GM12865 (cell line): ENCODE measurements at regions not wholly inside any gene's neighbourhood (a gene's known extent, or its start where the extent isn't known, plus 50 kb on each side); places are given as distances from the start of the nearest gene placed in this dataset.
"Not testable (repeated sequence)": the region's sequence is repeated elsewhere in the genome, so short reads cannot be mapped to it uniquely, and the experiment has no call there.

Source experiments
- DNase-seq: peaks from one replicate; pipeline ENCODE4 v3.0.0; 2010; ENCODE audit warnings: low read depth
- H3K4me3 ChIP-seq: 2 replicates; pipeline ENCODE4 v1.5.1; 2011; ENCODE audit warnings: mild to moderate bottlenecking, low read depth, low read length, control low read depth
- TF ChIP-seq, protein P1 (sequence below): IDR thresholded peaks from 2 replicates; pipeline ENCODE4 v1.5.1; 2011; ENCODE audit warnings: low read length, control low read depth, low read depth, inconsistent platforms; ENCODE audit not compliant: insufficient read depth; ENCODE audit errors: missing control alignments

GRCh38 chr1:188794969-188795368 is 1682.7 kb downstream of the BRINP3 start:
- no peak overlapping the region for H3K4me3 ChIP-seq
- TF ChIP-seq, protein P1, sequence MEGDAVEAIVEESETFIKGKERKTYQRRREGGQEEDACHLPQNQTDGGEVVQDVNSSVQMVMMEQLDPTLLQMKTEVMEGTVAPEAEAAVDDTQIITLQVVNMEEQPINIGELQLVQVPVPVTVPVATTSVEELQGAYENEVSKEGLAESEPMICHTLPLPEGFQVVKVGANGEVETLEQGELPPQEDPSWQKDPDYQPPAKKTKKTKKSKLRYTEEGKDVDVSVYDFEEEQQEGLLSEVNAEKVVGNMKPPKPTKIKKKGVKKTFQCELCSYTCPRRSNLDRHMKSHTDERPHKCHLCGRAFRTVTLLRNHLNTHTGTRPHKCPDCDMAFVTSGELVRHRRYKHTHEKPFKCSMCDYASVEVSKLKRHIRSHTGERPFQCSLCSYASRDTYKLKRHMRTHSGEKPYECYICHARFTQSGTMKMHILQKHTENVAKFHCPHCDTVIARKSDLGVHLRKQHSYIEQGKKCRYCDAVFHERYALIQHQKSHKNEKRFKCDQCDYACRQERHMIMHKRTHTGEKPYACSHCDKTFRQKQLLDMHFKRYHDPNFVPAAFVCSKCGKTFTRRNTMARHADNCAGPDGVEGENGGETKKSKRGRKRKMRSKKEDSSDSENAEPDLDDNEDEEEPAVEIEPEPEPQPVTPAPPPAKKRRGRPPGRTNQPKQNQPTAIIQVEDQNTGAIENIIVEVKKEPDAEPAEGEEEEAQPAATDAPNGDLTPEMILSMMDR = no peak
- DNase-seq = no peak

DNA sequence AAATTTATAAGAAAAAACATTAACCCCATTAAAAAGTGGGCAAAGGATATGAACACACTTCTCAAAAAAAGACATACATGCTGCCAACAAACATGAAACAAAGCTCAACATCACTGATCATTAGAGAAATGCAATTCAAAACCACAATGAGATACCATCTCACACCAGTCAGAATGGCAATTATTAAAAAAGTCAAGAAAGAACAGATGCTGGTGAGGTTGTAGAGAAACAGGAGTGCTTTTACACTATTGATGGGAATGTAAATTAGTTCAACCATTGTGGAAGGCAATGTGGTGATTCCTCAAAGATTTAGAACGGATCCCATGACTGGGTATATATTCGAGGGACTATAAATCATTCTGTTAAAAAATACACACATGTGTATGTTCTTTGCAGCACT is 1665.5 kb downstream of the BRINP3 start:
- not testable (repeated sequence) for H3K4me3 ChIP-seq, DNase-seq

DNA sequence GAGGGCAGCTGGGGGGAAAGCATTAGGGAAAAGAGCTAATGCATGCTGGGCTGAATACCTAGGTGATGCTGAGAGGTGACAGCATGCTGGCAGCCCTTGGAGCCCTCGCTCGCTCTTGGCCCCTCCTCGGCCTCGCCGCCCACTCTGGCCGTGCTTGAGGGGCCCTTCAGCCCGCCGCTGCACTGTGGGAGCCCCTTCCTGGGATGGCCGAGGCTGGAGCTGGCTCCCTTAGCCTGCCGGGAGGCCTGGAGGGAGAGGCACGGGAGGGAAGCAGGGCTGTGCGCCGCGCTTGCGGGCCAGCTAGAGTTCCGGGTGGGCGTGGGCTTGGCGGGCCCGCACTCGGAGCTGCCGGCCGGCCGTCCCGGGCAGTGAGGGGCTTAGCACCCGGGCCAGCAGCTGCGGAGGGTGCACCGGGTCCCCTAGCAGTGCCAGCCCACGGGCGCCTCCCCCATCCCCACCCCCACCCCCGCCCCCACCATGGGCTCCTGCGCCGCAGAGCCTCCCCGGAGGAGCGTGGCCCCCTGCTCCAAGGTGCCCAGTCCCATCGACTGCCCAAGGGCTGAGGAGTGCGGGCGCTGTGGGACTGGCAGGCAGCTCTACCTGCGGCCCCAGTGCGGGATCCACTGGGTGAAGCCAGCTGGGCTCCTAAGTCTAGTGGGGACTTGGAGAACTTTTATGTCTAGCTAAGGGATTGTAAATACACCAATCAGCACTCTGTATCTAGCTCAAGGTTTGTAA is 1664.7 kb downstream of the BRINP3 start:
- not testable (repeated sequence) for DNase-seq, H3K4me3 ChIP-seq

DNA sequence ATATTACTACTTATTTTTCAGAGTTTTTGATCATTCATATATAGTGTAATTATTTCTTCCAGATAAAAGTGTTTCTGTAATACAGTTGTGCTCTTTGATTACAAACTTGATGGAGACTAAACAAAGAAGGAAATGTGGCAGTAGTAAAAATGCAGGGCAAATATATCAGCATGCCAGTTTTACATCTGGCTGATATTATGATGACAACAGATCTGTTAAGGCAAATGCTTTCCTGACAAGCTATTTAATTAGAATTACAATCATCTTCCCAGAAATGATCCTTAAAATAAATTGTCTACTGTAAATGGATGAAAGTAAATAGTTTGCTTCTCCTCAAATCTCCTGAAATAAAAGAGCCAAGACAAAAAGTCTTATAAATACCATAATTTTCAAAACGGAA is 1659.8 kb downstream of the BRINP3 start:
- TF ChIP-seq, protein P1 = no peak
- DNase-seq = no peak
- no peak overlapping the region for H3K4me3 ChIP-seq

DNA sequence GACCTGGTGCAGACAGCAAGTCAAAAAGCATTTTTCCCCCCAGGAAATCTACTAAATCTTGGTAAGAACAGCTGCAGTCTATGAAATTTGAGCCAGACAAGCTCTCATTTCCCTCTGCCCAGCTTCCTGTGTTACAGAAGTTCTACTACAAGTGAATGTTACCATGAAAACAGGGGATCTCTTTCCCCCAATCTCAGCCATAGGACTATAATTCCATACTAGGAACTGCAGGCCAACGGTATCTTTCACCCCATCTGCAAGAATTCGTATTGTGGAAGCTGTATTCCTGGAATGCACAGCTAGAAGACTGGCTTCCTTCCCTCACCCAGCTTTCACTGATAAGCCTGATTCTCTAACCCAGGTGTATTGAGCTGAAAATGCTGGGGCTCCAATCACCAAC is 1655.4 kb downstream of the BRINP3 start:
- H3K4me3 ChIP-seq = no peak overlapping the region
- TF ChIP-seq, protein P1 = no peak
- DNase-seq = no peak

- TF ChIP-seq, protein P1 = no peak
- DNase-seq = no peak
- no peak overlapping the region for H3K4me3 ChIP-seq
Measured at GRCh38 chr1:188825471-188825870, 1652.2 kb downstream of the BRINP3 start.

GRCh38 chr1:188826800-188827199 is 1650.9 kb downstream of the BRINP3 start:
- DNase-seq = no peak
- TF ChIP-seq, protein P1 = no peak

GRCh38 chr1:188827400-188827799 is 1650.3 kb downstream of the BRINP3 start:
- no peak for DNase-seq
- TF ChIP-seq, protein P1 = no peak
- no peak overlapping the region for H3K4me3 ChIP-seq

More at GRCh38 chr1:188826800-188827199, 1650.9 kb downstream of the BRINP3 start:
- H3K4me3 ChIP-seq = no peak overlapping the region

DNA sequence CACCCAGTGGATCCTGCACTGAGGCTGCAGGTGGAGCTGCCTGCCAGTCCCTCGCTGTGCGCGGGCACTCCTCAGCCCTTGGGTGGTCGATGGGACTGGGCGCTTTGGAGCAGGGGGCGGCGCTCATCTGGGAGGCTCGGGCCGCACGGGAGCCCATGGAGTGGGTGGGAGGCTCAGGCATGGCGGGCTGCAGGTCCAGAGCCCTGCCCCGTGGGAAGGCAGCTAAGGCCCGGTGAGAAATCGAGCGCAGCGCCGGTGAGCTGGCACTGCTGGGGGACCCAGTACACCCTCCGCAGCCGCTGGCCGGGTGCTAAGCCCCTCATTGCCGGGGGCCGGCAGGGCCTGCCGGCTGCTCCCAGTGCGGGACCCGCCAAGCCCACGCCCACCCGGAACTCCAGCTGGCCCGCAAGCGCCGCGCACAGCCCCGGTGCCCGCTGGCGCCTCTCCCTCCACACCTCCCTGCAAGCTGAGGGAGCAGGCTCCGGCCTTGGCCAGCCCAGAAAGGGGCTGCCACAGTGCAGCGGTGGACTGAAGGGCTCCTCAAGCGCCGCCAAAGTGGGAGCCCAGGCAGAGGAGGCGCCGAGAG is 1636.5 kb downstream of the BRINP3 start:
- H3K4me3 ChIP-seq, DNase-seq: not testable (repeated sequence)
